Loucy (cell line): ENCODE measurements at regions not wholly inside any gene's neighbourhood (a gene's known extent, or its start where the extent isn't known, plus 50 kb on each side); places are given as distances from the start of the nearest gene placed in this dataset.

Source experiments
- H2AFZ ChIP-seq: fragments of 200-600 bp; sonication (generic); 2 replicates; pipeline ENCODE4 v1.6.0; 2016; ENCODE audit warnings: antibody characterized with exemption, mild to moderate bottlenecking, low read length, moderate library complexity
- H3F3A ChIP-seq: fragments of 200-600 bp; 2 replicates; pipeline ENCODE4 v1.6.0; 2016; ENCODE audit warnings: antibody characterized with exemption, low read depth, mild to moderate bottlenecking
- H3K27me3 ChIP-seq: fragments of 200-600 bp; sonication (generic); 2 replicates; pipeline ENCODE4 v1.6.1; 2014; ENCODE audit warnings: low read length, mild to moderate bottlenecking; ENCODE audit not compliant: insufficient read depth, poor library complexity, severe bottlenecking
- H3K36me3 ChIP-seq: fragments of 200-600 bp; sonication (generic); 2 replicates; pipeline ENCODE4 v1.6.1; 2016; ENCODE audit warnings: low read length; ENCODE audit not compliant: insufficient read depth
- H3K4me1 ChIP-seq: fragments of 200-600 bp; sonication (generic); 2 replicates; pipeline ENCODE4 v1.5.1; 2014; ENCODE audit warnings: low read length, mild to moderate bottlenecking; ENCODE audit not compliant: insufficient read depth, poor library complexity, severe bottlenecking
- H3K4me2 ChIP-seq: fragments of 200-600 bp; sonication (generic); 2 replicates; pipeline ENCODE4 v1.6.0; 2014; ENCODE audit warnings: antibody characterized with exemption, low read length, low read depth, mild to moderate bottlenecking; ENCODE audit not compliant: poor library complexity, severe bottlenecking
- H3K4me3 ChIP-seq: fragments of 200-600 bp; sonication (generic); 2 replicates; pipeline ENCODE4 v1.5.1; 2014; ENCODE audit warnings: low read length, mild to moderate bottlenecking, mixed read lengths; ENCODE audit not compliant: poor library complexity, severe bottlenecking
- H3K79me2 ChIP-seq: fragments of 200-600 bp; sonication (generic); 2 replicates; pipeline ENCODE4 v1.6.1; 2014; ENCODE audit warnings: low read length; ENCODE audit not compliant: insufficient read depth
- H3K9ac ChIP-seq: fragments of 200-600 bp; sonication (generic); 2 replicates; pipeline ENCODE4 v1.6.0; 2014; ENCODE audit warnings: mild to moderate bottlenecking, low read depth, low read length, moderate library complexity; ENCODE audit not compliant: poor library complexity, severe bottlenecking
- H3K9me2 ChIP-seq: fragments of 200-600 bp; sonication (generic); replicated peaks from 2 replicates; pipeline ENCODE4 v1.6.1; 2016; ENCODE audit warnings: low read depth, low read length, mixed read lengths
- H3K9me3 ChIP-seq: fragments of 200-600 bp; sonication (generic); 2 replicates; pipeline ENCODE4 v1.6.1; 2014; ENCODE audit warnings: mild to moderate bottlenecking, antibody characterized with exemption, low read length, low read depth; ENCODE audit not compliant: insufficient read depth
- H4K20me1 ChIP-seq: fragments of 200-600 bp; sonication (generic); 2 replicates; pipeline ENCODE4 v1.6.0; 2014; ENCODE audit warnings: antibody characterized with exemption, low read length, mild to moderate bottlenecking; ENCODE audit not compliant: insufficient read depth, poor library complexity, severe bottlenecking
- CTCF ChIP-seq: fragments of 200-600 bp; sonication (generic); conservative IDR thresholded peaks from 2 replicates; pipeline ENCODE4 v1.5.1; 2014; ENCODE audit warnings: mild to moderate bottlenecking, antibody characterized with exemption, low read length
- EZH2phosphoT487 ChIP-seq: fragments of 200-600 bp; IDR thresholded peaks from 2 replicates; pipeline ENCODE4 v1.6.1; 2018; ENCODE audit warnings: antibody characterized with exemption, mild to moderate bottlenecking, moderate library complexity, borderline replicate concordance

GRCh38 chr3:165716592-165716991 lies 120.6 kb downstream of the BCHE start:
- no peaks in the 10 kb centered on the region for H3K9me3 ChIP-seq
- no peaks in the 10 kb centered on the region for H3K4me1 ChIP-seq
- no peaks in the 10 kb centered on the region for H4K20me1 ChIP-seq
- H3K27me3 ChIP-seq = no peaks in the 10 kb centered on the region
- no peaks in the 10 kb centered on the region for H3K9me2 ChIP-seq
- H3K79me2 ChIP-seq = no peaks in the 10 kb centered on the region
- H3K4me3 ChIP-seq = no peak overlapping the region
- no peaks in the 10 kb centered on the region for H3F3A ChIP-seq
- no peak overlapping the region for H2AFZ ChIP-seq
- no peak overlapping the region for H3K9ac ChIP-seq
- no peaks in the 10 kb centered on the region for H3K36me3 ChIP-seq
- no peak overlapping the region for H3K4me2 ChIP-seq
- TF ChIP-seq EZH2phosphoT487 (no peak), CTCF (no peak)

GRCh38 chr3:165713479-165713878 lies 123.7 kb downstream of the BCHE start:
- TF ChIP-seq CTCF = no peak
- no peak for TF ChIP-seq EZH2phosphoT487
- H3K9me2 ChIP-seq = no peaks in the 10 kb centered on the region
- no peaks in the 10 kb centered on the region for H3K9me3 ChIP-seq
- no peak overlapping the region for H3K4me2 ChIP-seq
- no peaks in the 10 kb centered on the region for H4K20me1 ChIP-seq
- H3K36me3 ChIP-seq = no peaks in the 10 kb centered on the region
- no peak overlapping the region for H3K4me3 ChIP-seq
- H2AFZ ChIP-seq = no peak overlapping the region
- H3K9ac ChIP-seq = no peak overlapping the region
- H3K4me1 ChIP-seq = no peaks in the 10 kb centered on the region
- H3K79me2 ChIP-seq = no peaks in the 10 kb centered on the region
- H3F3A ChIP-seq = no peaks in the 10 kb centered on the region
- no peaks in the 10 kb centered on the region for H3K27me3 ChIP-seq

- H3K9ac ChIP-seq = no peak overlapping the region
- no peaks in the 10 kb centered on the region for H3K9me3 ChIP-seq
- no peak overlapping the region for H3K4me3 ChIP-seq
- no peak overlapping the region for H2AFZ ChIP-seq
- no peak overlapping the region for H3K4me2 ChIP-seq
- no peak for TF ChIP-seq CTCF
- TF ChIP-seq EZH2phosphoT487 = no peak
- H3K27me3 ChIP-seq = no peaks in the 10 kb centered on the region
- H3K9me2 ChIP-seq = no peaks in the 10 kb centered on the region
- H3F3A ChIP-seq = no peaks in the 10 kb centered on the region
- no peaks in the 10 kb centered on the region for H3K4me1 ChIP-seq
- no peaks in the 10 kb centered on the region for H3K36me3 ChIP-seq
- H3K79me2 ChIP-seq = no peaks in the 10 kb centered on the region
- H4K20me1 ChIP-seq = no peaks in the 10 kb centered on the region
Observed at GRCh38 chr3:165712382-165712781, 124.8 kb downstream of the BCHE start.
